ENCODE measurements at regions not wholly inside any gene's neighbourhood (a gene's known extent, or its start where the extent isn't known, plus 50 kb on each side); places are given as distances from the start of the nearest gene placed in this dataset.
"Not testable (repeated sequence)": the region's sequence is repeated elsewhere in the genome, so short reads cannot be mapped to it uniquely, and the experiment has no call there.

- TF ChIP-seq ZNF274 (IDR thresholded peaks at IDR 0.05; ENCODE audit: low read depth, low read length), result no peak
Measured at GRCh38 chr5:117623042-117623805, 1048.6 kb upstream of the SEMA6A start.

GRCh38 chr5:117621921-117622320, 1047.3 kb upstream of the SEMA6A start:
- no peak overlapping the region for H3K4me3 ChIP-seq (ENCODE audit: low read length)
- TF ChIP-seq ZNF274 (IDR thresholded peaks at IDR 0.05; ENCODE audit: low read depth, low read length), result no peak

More at GRCh38 chr5:117623042-117623805, 1048.6 kb upstream of the SEMA6A start:
- H3K4me3 ChIP-seq (ENCODE audit: low read length), result no peak overlapping the region

GRCh38 chr5:117615226-117615625, 1040.6 kb upstream of the SEMA6A start:
- no peak overlapping the region for H3K4me3 ChIP-seq (ENCODE audit: low read length)
- no peak for TF ChIP-seq ZNF274 (IDR thresholded peaks at IDR 0.05; ENCODE audit: low read depth, low read length)

GRCh38 chr5:117614408-117614807, 1039.8 kb upstream of the SEMA6A start:
- no peak overlapping the region for H3K4me3 ChIP-seq (ENCODE audit: low read length)
- TF ChIP-seq ZNF274 (IDR thresholded peaks at IDR 0.05; ENCODE audit: low read depth, low read length), result no peak

- TF ChIP-seq ZNF274 (IDR thresholded peaks at IDR 0.05; ENCODE audit: low read depth, low read length), result no peak
- no peak overlapping the region for H3K4me3 ChIP-seq (ENCODE audit: low read length)
Measured at GRCh38 chr5:117604845-117605244, 1030.2 kb upstream of the SEMA6A start.

GRCh38 chr5:117599811-117600210, 1025.2 kb upstream of the SEMA6A start:
- H3K4me3 ChIP-seq (ENCODE audit: low read length), result not testable (repeated sequence)

- TF ChIP-seq ZNF274 (IDR thresholded peaks at IDR 0.05; ENCODE audit: low read depth, low read length), result no peak
- no peak overlapping the region for H3K4me3 ChIP-seq (ENCODE audit: low read length)
Measured at GRCh38 chr5:117594166-117594565, 1019.5 kb upstream of the SEMA6A start.

- no peak overlapping the region for H3K4me3 ChIP-seq (ENCODE audit: low read length)
- no peak for TF ChIP-seq ZNF274 (IDR thresholded peaks at IDR 0.05; ENCODE audit: low read depth, low read length)
Measured at GRCh38 chr5:117590944-117591343, 1016.3 kb upstream of the SEMA6A start.

GRCh38 chr5:117588611-117589010, 1014.0 kb upstream of the SEMA6A start:
- TF ChIP-seq ZNF274 (IDR thresholded peaks at IDR 0.05; ENCODE audit: low read depth, low read length), result no peak
- H3K4me3 ChIP-seq (ENCODE audit: low read length), result no peak overlapping the region

GRCh38 chr5:117587111-117587510, 1012.5 kb upstream of the SEMA6A start:
- no peak overlapping the region for H3K4me3 ChIP-seq (ENCODE audit: low read length)
- TF ChIP-seq ZNF274 (IDR thresholded peaks at IDR 0.05; ENCODE audit: low read depth, low read length), result no peak

- H3K4me3 ChIP-seq (ENCODE audit: low read length), result no peak overlapping the region
- no peak for TF ChIP-seq ZNF274 (IDR thresholded peaks at IDR 0.05; ENCODE audit: low read depth, low read length)
Measured at GRCh38 chr5:117568622-117569021, 994.0 kb upstream of the SEMA6A start.

GRCh38 chr5:117568126-117568525, 993.5 kb upstream of the SEMA6A start:
- no peak overlapping the region for H3K4me3 ChIP-seq (ENCODE audit: low read length)
- TF ChIP-seq ZNF274 (IDR thresholded peaks at IDR 0.05; ENCODE audit: low read depth, low read length), result no peak

- H3K4me3 ChIP-seq (ENCODE audit: low read length), result no peak overlapping the region
- no peak for TF ChIP-seq ZNF274 (IDR thresholded peaks at IDR 0.05; ENCODE audit: low read depth, low read length)
Measured at GRCh38 chr5:117562647-117563046, 988.0 kb upstream of the SEMA6A start.

- no peak for TF ChIP-seq ZNF274 (IDR thresholded peaks at IDR 0.05; ENCODE audit: low read depth, low read length)
- H3K4me3 ChIP-seq (ENCODE audit: low read length), result no peak overlapping the region
Measured at GRCh38 chr5:117561531-117561930, 986.9 kb upstream of the SEMA6A start.

GRCh38 chr5:117559005-117559844, 984.6 kb upstream of the SEMA6A start:
- no peak for TF ChIP-seq ZNF274 (IDR thresholded peaks at IDR 0.05; ENCODE audit: low read depth, low read length)
- no peak overlapping the region for H3K4me3 ChIP-seq (ENCODE audit: low read length)

Measured in GM08714 (cell line).